DOHH2 (cell line): ENCODE measurements at regions not wholly inside any gene's neighbourhood (a gene's known extent, or its start where the extent isn't known, plus 50 kb on each side); places are given as distances from the start of the nearest gene placed in this dataset.

ENCODE experiments used
- H3F3A ChIP-seq: fragments of 200-600 bp; sonication (generic), shearing (Covaris generic); 2 replicates; pipeline ENCODE4 v1.6.0; 2016; ENCODE audit warnings: antibody characterized with exemption, mild to moderate bottlenecking; ENCODE audit not compliant: control insufficient read depth, insufficient read depth
- H3K27ac ChIP-seq: fragments of 200-600 bp; sonication (generic); 2 replicates; pipeline ENCODE4 v1.5.1; 2014; ENCODE audit warnings: low read depth, mild to moderate bottlenecking, low read length, moderate library complexity
- H3K27me3 ChIP-seq: fragments of 200-600 bp; sonication (generic); 2 replicates; pipeline ENCODE4 v1.6.1; 2014; ENCODE audit warnings: mild to moderate bottlenecking, low read length, mixed read lengths; ENCODE audit not compliant: control insufficient read depth
- H3K36me3 ChIP-seq: fragments of 200-600 bp; sonication (generic); 2 replicates; pipeline ENCODE4 v1.6.1; 2014; ENCODE audit warnings: mild to moderate bottlenecking, low read length, moderate library complexity, mixed read lengths; ENCODE audit not compliant: control insufficient read depth
- H3K4me1 ChIP-seq: fragments of 200-600 bp; sonication (generic); 2 replicates; pipeline ENCODE4 v1.6.1; 2014; ENCODE audit warnings: mild to moderate bottlenecking, low read length, mixed read lengths; ENCODE audit not compliant: control insufficient read depth
- H3K4me2 ChIP-seq: fragments of 200-600 bp; sonication (generic); 2 replicates; pipeline ENCODE4 v1.6.0; 2014; ENCODE audit warnings: mild to moderate bottlenecking, low read length, moderate library complexity
- H3K4me3 ChIP-seq: fragments of 200-600 bp; sonication (generic); 2 replicates; pipeline ENCODE4 v1.5.1; 2014; ENCODE audit warnings: mild to moderate bottlenecking, low read length, mixed read lengths
- H3K79me2 ChIP-seq: fragments of 200-600 bp; sonication (generic); 2 replicates; pipeline ENCODE4 v1.6.1; 2014; ENCODE audit warnings: mild to moderate bottlenecking, low read length, mixed read lengths; ENCODE audit not compliant: control insufficient read depth
- H3K9me2 ChIP-seq: fragments of 200-600 bp; sonication (generic); replicated peaks from 2 replicates; pipeline ENCODE4 v1.6.1; 2014; ENCODE audit warnings: mild to moderate bottlenecking, low read length, mixed read lengths; ENCODE audit not compliant: control insufficient read depth
- H3K9me3 ChIP-seq: fragments of 200-600 bp; sonication (generic); 2 replicates; pipeline ENCODE4 v1.6.1; 2014; ENCODE audit warnings: antibody characterized with exemption, low read length, mixed read lengths; ENCODE audit not compliant: control insufficient read depth, insufficient read depth
- H4K20me1 ChIP-seq: fragments of 200-600 bp; sonication (generic); 2 replicates; pipeline ENCODE4 v1.6.0; 2014; ENCODE audit warnings: low read depth, mild to moderate bottlenecking, antibody characterized with exemption, low read length, moderate library complexity; ENCODE audit not compliant: control insufficient read depth, insufficient read depth
- EZH2phosphoT487 ChIP-seq: fragments of 200-600 bp; sonication (generic); IDR thresholded peaks from 2 replicates; pipeline ENCODE4 v1.6.1; 2017; ENCODE audit warnings: borderline replicate concordance, mild to moderate bottlenecking, antibody characterized with exemption, low read length, moderate library complexity, mixed read lengths
- TF ChIP-seq, protein P1 (sequence below): fragments of 200-600 bp; sonication (generic); IDR thresholded peaks from one replicate; pipeline ENCODE4 v1.5.1; 2014; ENCODE audit warnings: antibody characterized with exemption, mild to moderate bottlenecking, low read depth, low read length; ENCODE audit not compliant: poor library complexity, severe bottlenecking

GRCh38 chr3:127356381-127356780 is 68.5 kb upstream of the PRR20G start:
- H3K36me3 ChIP-seq, result no peaks in the 10 kb centered on the region
- no peaks in the 10 kb centered on the region for H3F3A ChIP-seq
- H3K4me1 ChIP-seq, result no peaks in the 10 kb centered on the region
- no peaks in the 10 kb centered on the region for H4K20me1 ChIP-seq
- peaks cover 27% of the 10 kb centered on the region; the same call in 1 of the 2 replicates for H3K9me3 ChIP-seq
- H3K4me2 ChIP-seq, result no peak overlapping the region
- H3K79me2 ChIP-seq, result no peaks in the 10 kb centered on the region
- H3K9me2 ChIP-seq, result no peaks in the 10 kb centered on the region
- TF ChIP-seq EZH2phosphoT487, result no peak
- TF ChIP-seq, protein P1, sequence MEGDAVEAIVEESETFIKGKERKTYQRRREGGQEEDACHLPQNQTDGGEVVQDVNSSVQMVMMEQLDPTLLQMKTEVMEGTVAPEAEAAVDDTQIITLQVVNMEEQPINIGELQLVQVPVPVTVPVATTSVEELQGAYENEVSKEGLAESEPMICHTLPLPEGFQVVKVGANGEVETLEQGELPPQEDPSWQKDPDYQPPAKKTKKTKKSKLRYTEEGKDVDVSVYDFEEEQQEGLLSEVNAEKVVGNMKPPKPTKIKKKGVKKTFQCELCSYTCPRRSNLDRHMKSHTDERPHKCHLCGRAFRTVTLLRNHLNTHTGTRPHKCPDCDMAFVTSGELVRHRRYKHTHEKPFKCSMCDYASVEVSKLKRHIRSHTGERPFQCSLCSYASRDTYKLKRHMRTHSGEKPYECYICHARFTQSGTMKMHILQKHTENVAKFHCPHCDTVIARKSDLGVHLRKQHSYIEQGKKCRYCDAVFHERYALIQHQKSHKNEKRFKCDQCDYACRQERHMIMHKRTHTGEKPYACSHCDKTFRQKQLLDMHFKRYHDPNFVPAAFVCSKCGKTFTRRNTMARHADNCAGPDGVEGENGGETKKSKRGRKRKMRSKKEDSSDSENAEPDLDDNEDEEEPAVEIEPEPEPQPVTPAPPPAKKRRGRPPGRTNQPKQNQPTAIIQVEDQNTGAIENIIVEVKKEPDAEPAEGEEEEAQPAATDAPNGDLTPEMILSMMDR, result no peak
- no peak overlapping the region for H3K27ac ChIP-seq
- H3K27me3 ChIP-seq, result no peaks in the 10 kb centered on the region
- H3K4me3 ChIP-seq, result no peak overlapping the region

- TF ChIP-seq, protein P1, result no peak
- TF ChIP-seq EZH2phosphoT487, result no peak
- Histone ChIP-seq H3K9me3 (peaks cover 27% of the 10 kb centered on the region; the same call in 1 of the 2 replicates), H3K27me3 (no peaks in the 10 kb centered on the region), H3K4me2 (no peak overlapping the region), H3K36me3 (no peaks in the 10 kb centered on the region), H3K4me1 (no peaks in the 10 kb centered on the region), H3K27ac (no peak overlapping the region), H3K4me3 (no peak overlapping the region), H3K79me2 (no peaks in the 10 kb centered on the region), H3F3A (no peaks in the 10 kb centered on the region), H4K20me1 (no peaks in the 10 kb centered on the region), H3K9me2 (no peaks in the 10 kb centered on the region)
Measured at GRCh38 chr3:127354761-127355160, 66.9 kb upstream of the PRR20G start.

- H3K27me3 ChIP-seq, result no peaks in the 10 kb centered on the region
- no peak overlapping the region for H3K4me2 ChIP-seq
- H3K79me2 ChIP-seq, result no peaks in the 10 kb centered on the region
- no peaks in the 10 kb centered on the region for H3K4me1 ChIP-seq
- H3K4me3 ChIP-seq, result no peak overlapping the region
- H3K9me3 ChIP-seq, result peaks cover 22% of the 10 kb centered on the region; the same call in 1 of the 2 replicates
- no peaks in the 10 kb centered on the region for H4K20me1 ChIP-seq
- TF ChIP-seq EZH2phosphoT487, result no peak
- TF ChIP-seq, protein P1, result no peak
- H3K9me2 ChIP-seq, result no peaks in the 10 kb centered on the region
- H3K36me3 ChIP-seq, result no peaks in the 10 kb centered on the region
- no peak overlapping the region for H3K27ac ChIP-seq
- no peaks in the 10 kb centered on the region for H3F3A ChIP-seq
Measured at GRCh38 chr3:127352612-127353011, 64.8 kb upstream of the PRR20G start.
